Nephron progenitor cell (in vitro differentiated cells): ENCODE measurements at regions not wholly inside any gene's neighbourhood (a gene's known extent, or its start where the extent isn't known, plus 50 kb on each side); places are given as distances from the start of the nearest gene placed in this dataset.
"Not testable (repeated sequence)": the region's sequence is repeated elsewhere in the genome, so short reads cannot be mapped to it uniquely, and the experiment has no call there.

Experiments used
- DNase-seq: peaks from one replicate; pipeline ENCODE4 v3.0.0; 2021
- H3K27ac Mint-ChIP-seq: 2 replicates; pipeline ENCODE4 v1.8.0; 2021; ENCODE audit warnings: mild to moderate bottlenecking, moderate library complexity, mixed read lengths
- H3K27me3 Mint-ChIP-seq: 2 replicates; pipeline ENCODE4 v1.8.0; 2021; ENCODE audit warnings: mild to moderate bottlenecking, low read depth, mixed read lengths; ENCODE audit not compliant: poor library complexity
- H3K36me3 Mint-ChIP-seq: 2 replicates; pipeline ENCODE4 v1.8.0; 2021; ENCODE audit warnings: low read depth, mixed read lengths
- H3K4me1 Mint-ChIP-seq: 2 replicates; pipeline ENCODE4 v1.8.0; 2021; ENCODE audit warnings: mixed read lengths
- H3K4me3 Mint-ChIP-seq: 2 replicates; pipeline ENCODE4 v1.8.0; 2021; ENCODE audit warnings: mild to moderate bottlenecking, moderate library complexity, mixed read lengths
- H3K9me3 Mint-ChIP-seq: 2 replicates; pipeline ENCODE4 v1.8.0; 2021; ENCODE audit warnings: mild to moderate bottlenecking, moderate library complexity, mixed read lengths
- TF ChIP-seq, protein P1 (sequence below): fragments of 200-600 bp; sonication (generic); IDR thresholded peaks from 2 replicates; pipeline ENCODE4 v1.5.0; 2021; ENCODE audit warnings: antibody characterized with exemption

GRCh38 chr20:47888351-47888750, 103.1 kb upstream of the SULF2 start:
- TF ChIP-seq, protein P1, sequence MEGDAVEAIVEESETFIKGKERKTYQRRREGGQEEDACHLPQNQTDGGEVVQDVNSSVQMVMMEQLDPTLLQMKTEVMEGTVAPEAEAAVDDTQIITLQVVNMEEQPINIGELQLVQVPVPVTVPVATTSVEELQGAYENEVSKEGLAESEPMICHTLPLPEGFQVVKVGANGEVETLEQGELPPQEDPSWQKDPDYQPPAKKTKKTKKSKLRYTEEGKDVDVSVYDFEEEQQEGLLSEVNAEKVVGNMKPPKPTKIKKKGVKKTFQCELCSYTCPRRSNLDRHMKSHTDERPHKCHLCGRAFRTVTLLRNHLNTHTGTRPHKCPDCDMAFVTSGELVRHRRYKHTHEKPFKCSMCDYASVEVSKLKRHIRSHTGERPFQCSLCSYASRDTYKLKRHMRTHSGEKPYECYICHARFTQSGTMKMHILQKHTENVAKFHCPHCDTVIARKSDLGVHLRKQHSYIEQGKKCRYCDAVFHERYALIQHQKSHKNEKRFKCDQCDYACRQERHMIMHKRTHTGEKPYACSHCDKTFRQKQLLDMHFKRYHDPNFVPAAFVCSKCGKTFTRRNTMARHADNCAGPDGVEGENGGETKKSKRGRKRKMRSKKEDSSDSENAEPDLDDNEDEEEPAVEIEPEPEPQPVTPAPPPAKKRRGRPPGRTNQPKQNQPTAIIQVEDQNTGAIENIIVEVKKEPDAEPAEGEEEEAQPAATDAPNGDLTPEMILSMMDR, result no peak
- H3K9me3 Mint-ChIP-seq, result no peaks in the 10 kb centered on the region
- DNase-seq, result no peak
- H3K27ac Mint-ChIP-seq, result no peak overlapping the region
- peaks cover 36% of the 10 kb centered on the region for H3K4me1 Mint-ChIP-seq
- H3K4me3 Mint-ChIP-seq, result no peak overlapping the region
- H3K36me3 Mint-ChIP-seq, result no peaks in the 10 kb centered on the region
- peaks cover 19% of the 10 kb centered on the region for H3K27me3 Mint-ChIP-seq

GRCh38 chr20:47887477-47888080, 102.3 kb upstream of the SULF2 start:
- H3K9me3 Mint-ChIP-seq, result no peaks in the 10 kb centered on the region
- no peak overlapping the region for H3K4me3 Mint-ChIP-seq
- H3K36me3 Mint-ChIP-seq, result no peaks in the 10 kb centered on the region
- no peak overlapping the region for H3K27ac Mint-ChIP-seq
- TF ChIP-seq, protein P1, result no peak
- peaks cover 22% of the 10 kb centered on the region for H3K27me3 Mint-ChIP-seq
- DNase-seq, result no peak
- H3K4me1 Mint-ChIP-seq, result peaks cover 36% of the 10 kb centered on the region

DNA sequence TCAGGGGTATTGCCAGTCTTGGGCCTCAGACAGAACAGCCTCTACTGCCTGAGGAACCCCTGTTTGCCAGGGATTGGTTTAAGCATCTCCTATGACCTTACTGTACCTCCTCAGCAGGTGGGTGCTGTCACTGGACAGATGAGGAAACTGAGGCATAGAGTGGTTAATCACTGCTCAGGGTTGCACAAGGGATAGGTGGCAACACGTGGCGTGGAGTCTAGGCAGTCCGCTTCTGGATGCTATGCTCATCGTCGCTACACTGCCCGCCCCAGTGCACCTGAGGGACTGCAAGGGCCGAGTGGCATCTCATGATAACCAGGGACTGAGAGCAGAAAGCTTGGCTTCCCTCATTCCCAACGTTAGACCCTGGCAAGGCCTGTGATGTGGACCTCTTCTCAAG, 101.8 kb upstream of the SULF2 start:
- H3K4me3 Mint-ChIP-seq, result no peak overlapping the region
- TF ChIP-seq, protein P1, result no peak
- H3K4me1 Mint-ChIP-seq, result peaks cover 36% of the 10 kb centered on the region
- peaks cover 22% of the 10 kb centered on the region for H3K27me3 Mint-ChIP-seq
- no peaks in the 10 kb centered on the region for H3K36me3 Mint-ChIP-seq
- no peaks in the 10 kb centered on the region for H3K9me3 Mint-ChIP-seq
- no peak for DNase-seq
- H3K27ac Mint-ChIP-seq, result no peak overlapping the region

GRCh38 chr20:47886454-47887041, 101.3 kb upstream of the SULF2 start:
- peak overlapping the region; percentile 93 for H3K27ac Mint-ChIP-seq

GRCh38 chr20:47885909-47886453, 100.7 kb upstream of the SULF2 start:
- H3K27me3 Mint-ChIP-seq, result peaks cover 22% of the 10 kb centered on the region
- peak overlapping the region; percentile 93 for H3K27ac Mint-ChIP-seq
- H3K36me3 Mint-ChIP-seq, result no peaks in the 10 kb centered on the region
- peaks cover 36% of the 10 kb centered on the region for H3K4me1 Mint-ChIP-seq
- peak overlapping the region; percentile 6 for H3K4me3 Mint-ChIP-seq
- no peak for DNase-seq
- no peaks in the 10 kb centered on the region for H3K9me3 Mint-ChIP-seq
- TF ChIP-seq, protein P1, result no peak

More at GRCh38 chr20:47886454-47887041, 101.3 kb upstream of the SULF2 start:
- no peak for DNase-seq
- Mint-ChIP-seq H3K4me1 (peaks cover 36% of the 10 kb centered on the region), H3K36me3 (no peaks in the 10 kb centered on the region), H3K9me3 (no peaks in the 10 kb centered on the region), H3K4me3 (no peak overlapping the region), H3K27me3 (peaks cover 22% of the 10 kb centered on the region)
- TF ChIP-seq, protein P1, result no peak

- Mint-ChIP-seq H3K4me1 (peaks cover 27% of the 10 kb centered on the region), H3K27me3 (peaks cover 19% of the 10 kb centered on the region)
- not testable (repeated sequence) for H3K36me3 Mint-ChIP-seq, H3K27ac Mint-ChIP-seq, H3K9me3 Mint-ChIP-seq, H3K4me3 Mint-ChIP-seq, DNase-seq
Observed at GRCh38 chr20:47883940-47884339, 98.7 kb upstream of the SULF2 start.
